H1 (cell line): ENCODE measurements at regions not wholly inside any gene's neighbourhood (a gene's known extent, or its start where the extent isn't known, plus 50 kb on each side); places are given as distances from the start of the nearest gene placed in this dataset.

ENCODE experiments used
- CTCF ChIA-PET: fragments of 300-600 bp; sonication (Branson Sonifier 250); formaldehyde crosslinking; loops from one replicate; lab custom pipeline; 2021; ENCODE audit not compliant: partially characterized antibody; lab: Charles Lee
- POLR2A ChIA-PET: fragments of 300-600 bp; sonication (Branson Sonifier 250); formaldehyde crosslinking; loops from one replicate; lab custom pipeline; 2021; ENCODE audit warnings: inconsistent platforms; ENCODE audit not compliant: partially characterized antibody; lab: Charles Lee
- DNase-seq, 2 experiments: peaks; one replicate each; pipeline versions ENCODE4 v3.0.0 to v3.0.0-alpha.2; 2010 to 2022; ENCODE audit warnings: low spot score in 2 of 2, low read depth in 1 of 2, mixed read lengths in 1 of 2
- FAIRE-seq: peaks from 2 replicates; lab custom pipeline; 2011; peaks lifted over from hg19 to GRCh38; lab: Jason Lieb, UNC
- H2AFZ ChIP-seq: 2 replicates; pipeline ENCODE4 v1.8.1; 2012; ENCODE audit warnings: low read length, inconsistent platforms
- H2AK5ac ChIP-seq: 2 replicates; pipeline ENCODE4 v1.6.1; 2013; ENCODE audit warnings: low read depth, low read length
- H2BK120ac ChIP-seq: replicated peaks from 2 replicates; pipeline ENCODE3; 2013; ENCODE audit warnings: low read depth, low read length, inconsistent platforms
- H2BK12ac ChIP-seq: 2 replicates; pipeline ENCODE4 v1.6.1; 2013; ENCODE audit warnings: low read depth, low read length
- H2BK15ac ChIP-seq: 2 replicates; pipeline ENCODE4 v1.6.1; 2013; ENCODE audit warnings: low read length
- H2BK20ac ChIP-seq: 2 replicates; pipeline ENCODE4 v1.6.1; 2013; ENCODE audit warnings: low read length
- H2BK5ac ChIP-seq: 2 replicates; pipeline ENCODE4 v1.6.1; 2013; ENCODE audit warnings: low read depth, low read length
- H3K14ac ChIP-seq: 2 replicates; pipeline ENCODE4 v1.6.1; 2013; ENCODE audit warnings: inconsistent platforms; ENCODE audit not compliant: insufficient read length
- H3K18ac ChIP-seq: 2 replicates; pipeline ENCODE4 v1.6.1; 2013; ENCODE audit warnings: low read length; ENCODE audit errors: extremely low read depth
- H3K23ac ChIP-seq: 2 replicates; pipeline ENCODE4 v1.6.1; 2013; ENCODE audit warnings: inconsistent platforms; ENCODE audit not compliant: insufficient read length
- H3K23me2 ChIP-seq: 2 replicates; pipeline ENCODE4 v1.6.1; 2013; ENCODE audit warnings: low read depth, low read length
- H3K27ac ChIP-seq: 2 replicates; pipeline ENCODE4 v1.6.1; 2011; ENCODE audit warnings: low read depth, low read length, inconsistent platforms
- H3K27me3 ChIP-seq, 4 experiments: replicated peaks in 1 of 4; 1 replicate in 1 of 4; 2 replicates in 3 of 4; pipeline versions ENCODE4 v1.6.1 to v1.8.1; 2011 to 2013; ENCODE audit warnings: low read length in 3 of 4, mild to moderate bottlenecking in 3 of 4, inconsistent platforms in 2 of 4, mixed read lengths in 2 of 4, moderate library complexity in 1 of 4; ENCODE audit not compliant: control insufficient read depth in 3 of 4, insufficient read depth in 3 of 4; ENCODE audit errors: extremely low read depth in 1 of 4
- H3K36me3 ChIP-seq, 4 experiments: 2 replicates each; pipeline versions ENCODE4 v1.6.1 to v1.8.1; 2011 to 2013; ENCODE audit warnings: mild to moderate bottlenecking in 4 of 4, low read length in 3 of 4, moderate library complexity in 2 of 4, control low read depth in 1 of 4, inconsistent platforms in 1 of 4; ENCODE audit not compliant: insufficient read depth in 4 of 4, control insufficient read depth in 2 of 4
- H3K4ac ChIP-seq: replicated peaks from 2 replicates; pipeline ENCODE3; 2013; ENCODE audit warnings: low read length, low read depth, mixed read lengths, inconsistent platforms; ENCODE audit not compliant: insufficient read length
- H3K4me1 ChIP-seq, 4 experiments: replicated peaks in 1 of 4; 1 replicate in 1 of 4; 2 replicates in 3 of 4; pipeline versions ENCODE4 v1.6.1 to v1.8.1; 2011 to 2013; ENCODE audit warnings: low read length in 3 of 4, inconsistent platforms in 2 of 4, mixed read lengths in 1 of 4; ENCODE audit not compliant: insufficient read depth in 4 of 4, control insufficient read depth in 3 of 4
- H3K4me2 ChIP-seq, 2 experiments: 2 replicates each; pipeline versions ENCODE4 v1.6.1 to v1.8.1; 2011 to 2013; ENCODE audit warnings: low read depth in 2 of 2, low read length in 2 of 2, control low read depth in 1 of 2, inconsistent platforms in 1 of 2, mild to moderate bottlenecking in 1 of 2; ENCODE audit not compliant: insufficient read depth in 1 of 2
- H3K4me3 ChIP-seq, 4 experiments: fragments of 200-600, 300-600 bp in 1 of 4; sonication (generic), shearing (Covaris generic), sonication (Bioruptor Twin) in 1 of 4; 2 replicates each; pipeline versions ENCODE4 v1.5.1 to v1.8.1; 2011 to 2016; ENCODE audit warnings: low read length in 4 of 4, low read depth in 3 of 4, control low read depth in 2 of 4, inconsistent platforms in 2 of 4, mild to moderate bottlenecking in 2 of 4, mixed read lengths in 1 of 4, moderate library complexity in 1 of 4; ENCODE audit not compliant: insufficient read depth in 2 of 4; ENCODE audit errors: extremely low read depth in 1 of 4
- H3K56ac ChIP-seq: replicated peaks from 2 replicates; pipeline ENCODE3; 2013; ENCODE audit warnings: low read depth, mild to moderate bottlenecking, mixed read lengths, low read length, inconsistent platforms; ENCODE audit not compliant: insufficient read length
- H3K79me1 ChIP-seq: 2 replicates; pipeline ENCODE4 v1.6.1; 2013; ENCODE audit warnings: low read depth, low read length, control low read depth
- H3K79me2 ChIP-seq, 2 experiments: 2 replicates each; pipeline versions ENCODE4 v1.6.1 to v1.8.1; 2012 to 2013; ENCODE audit warnings: low read length in 2 of 2, mild to moderate bottlenecking in 2 of 2, inconsistent platforms in 1 of 2; ENCODE audit not compliant: insufficient read depth in 2 of 2, control insufficient read depth in 1 of 2
- H3K9ac ChIP-seq, 4 experiments: replicated peaks in 1 of 4; 1 replicate in 1 of 4; 2 replicates in 3 of 4; pipeline versions ENCODE4 v1.6.1 to v1.8.1; 2011 to 2013; ENCODE audit warnings: low read depth in 3 of 4, low read length in 3 of 4, control low read depth in 2 of 4, mild to moderate bottlenecking in 2 of 4, moderate library complexity in 2 of 4, inconsistent platforms in 1 of 4; ENCODE audit errors: extremely low read depth in 1 of 4
- H3K9me3 ChIP-seq, 2 experiments: 2 replicates each; pipeline versions ENCODE4 v1.6.1 to v1.8.1; 2012 to 2013; ENCODE audit warnings: mild to moderate bottlenecking in 2 of 2, moderate library complexity in 2 of 2, control low read depth in 1 of 2, inconsistent platforms in 1 of 2, low read depth in 1 of 2, low read length in 1 of 2, mixed read lengths in 1 of 2; ENCODE audit not compliant: insufficient read depth in 2 of 2
- H4K20me1 ChIP-seq, 2 experiments: replicated peaks in 1 of 2; 2 replicates each; pipeline versions ENCODE3 to v1.8.1; 2011 to 2013; ENCODE audit warnings: inconsistent platforms in 2 of 2, low read length in 2 of 2, mild to moderate bottlenecking in 1 of 2; ENCODE audit not compliant: insufficient read depth in 2 of 2, control insufficient read depth in 1 of 2
- H4K5ac ChIP-seq: 2 replicates; pipeline ENCODE4 v1.6.1; 2013; ENCODE audit warnings: low read length, low read depth, mixed read lengths, inconsistent platforms; ENCODE audit not compliant: insufficient read length
- H4K8ac ChIP-seq: 2 replicates; pipeline ENCODE4 v1.8.0; 2013; ENCODE audit warnings: mild to moderate bottlenecking, moderate library complexity, low read length, inconsistent platforms; ENCODE audit not compliant: insufficient read depth; ENCODE audit errors: extremely low read depth
- H4K91ac ChIP-seq: replicated peaks from 2 replicates; pipeline ENCODE3; 2013; ENCODE audit warnings: low read length, mixed read lengths, inconsistent platforms; ENCODE audit not compliant: insufficient read length
- BCL11A ChIP-seq, 2 experiments: IDR thresholded peaks; one replicate each; pipeline ENCODE4 v1.6.1; 2011; ENCODE audit warnings: low read depth in 2 of 2, low read length in 2 of 2, mild to moderate bottlenecking in 2 of 2
- BRCA1 ChIP-seq: IDR thresholded peaks from 2 replicates; pipeline ENCODE4 v1.6.1; 2012; ENCODE audit warnings: low read depth, low read length, improper control_type of control experiment
- CHD1 ChIP-seq: IDR thresholded peaks from 2 replicates; pipeline ENCODE4 v1.6.1; 2012; ENCODE audit warnings: low read depth, low read length, improper control_type of control experiment
- FOSL1 ChIP-seq: IDR thresholded peaks from 2 replicates; pipeline ENCODE4 v1.6.1; 2011; ENCODE audit warnings: mild to moderate bottlenecking, low read depth, low read length, moderate library complexity; ENCODE audit not compliant: insufficient read depth
- SUZ12 ChIP-seq: fragments of 200-600 bp; sonication (generic); IDR thresholded peaks from 2 replicates; pipeline ENCODE4 v1.6.1; 2012; ENCODE audit warnings: mild to moderate bottlenecking, inconsistent platforms, low read length, moderate library complexity, mixed read lengths
- WGBS, 2 experiments: shearing (Covaris generic) in 1 of 2; methylation state at CpG; one replicate each; pipeline versions ENCODE4 v1.1.6 to v1.1.7; 2013 to 2015; ENCODE audit warnings: low lambda C conversion rate in 2 of 2, mixed read lengths in 2 of 2, inconsistent platforms in 1 of 2, low coverage in 1 of 2, missing lambda C conversion rate in 1 of 2; ENCODE audit not compliant: insufficient replicate concordance in 2 of 2, insufficient coverage in 1 of 2, insufficient read length in 1 of 2; ENCODE audit errors: extremely low coverage in 1 of 2, missing lambda C conversion rate in 1 of 2; 5-methylcytosine and 5-hydroxymethylcytosine counted together
- TF ChIP-seq, protein P1 (sequence below): IDR thresholded peaks from 2 replicates; pipeline ENCODE4 v1.6.1; 2012; ENCODE audit warnings: inconsistent platforms

- H4K20me1 ChIP-seq: no peaks in the 10 kb centered on the region
- no peak overlapping the region for H3K27ac ChIP-seq
- H3K9ac ChIP-seq: no peak overlapping the region
- no peak overlapping the region for H4K8ac ChIP-seq
- no peak overlapping the region for H4K5ac ChIP-seq
- no peaks in the 10 kb centered on the region for H3K9me3 ChIP-seq
- H2AFZ ChIP-seq: no peak overlapping the region
- H2BK5ac ChIP-seq: no peak overlapping the region
- H2BK12ac ChIP-seq: 0 out of 2 replicates have a peak overlapping the region, but pooled peaks have one; percentile 43
- H3K36me3 ChIP-seq: no peaks in the 10 kb centered on the region
- no peak overlapping the region for H3K56ac ChIP-seq
- H3K4ac ChIP-seq: no peak overlapping the region
- DNase-seq (no peak), FAIRE-seq (no peak)
- no peak overlapping the region for H2AK5ac ChIP-seq
- no peaks in the 10 kb centered on the region for H3K79me2 ChIP-seq
- no peak overlapping the region for H3K4me3 ChIP-seq
- ChIA-PET POLR2A (interaction anchor here (1.5 kb wide), 1 partner anchor 12 kb away, joined by 5 read pairs; no protein-coding TSS in a partner anchor), CTCF (interaction anchor here (0.7 to 2.8 kb wide), 6 partner anchors 10 to 860 kb away, joined by 3 to 10 read pairs (median 4); no protein-coding TSS in a partner anchor)
- no peak overlapping the region for H3K4me2 ChIP-seq
- peaks cover 1 to 13% (median 5%) of the 10 kb centered on the region in 4 experiments; a peak in 5 of 7 replicates for H3K4me1 ChIP-seq
- no peak overlapping the region for H2BK120ac ChIP-seq
- no peaks in the 10 kb centered on the region; the same call in 1 of the 2 replicates for H3K23me2 ChIP-seq
- 76% methylated on average over 6 of the region's 6 CpGs; no CpG with 5 or more reads in 1 of the 2 experiments for WGBS, 2 experiments
- H3K27me3 ChIP-seq: peaks cover 0 to 3% (median 0%) of the 10 kb centered on the region in 4 experiments; a peak in 2 of 7 replicates
- no peak overlapping the region for H3K23ac ChIP-seq
- H3K14ac ChIP-seq: no peak overlapping the region
- peak overlapping the region; percentile 3; the same call in 1 of the 2 replicates for H2BK20ac ChIP-seq
- H4K91ac ChIP-seq: peak overlapping the region; percentile 32
- TF ChIP-seq, protein P1, sequence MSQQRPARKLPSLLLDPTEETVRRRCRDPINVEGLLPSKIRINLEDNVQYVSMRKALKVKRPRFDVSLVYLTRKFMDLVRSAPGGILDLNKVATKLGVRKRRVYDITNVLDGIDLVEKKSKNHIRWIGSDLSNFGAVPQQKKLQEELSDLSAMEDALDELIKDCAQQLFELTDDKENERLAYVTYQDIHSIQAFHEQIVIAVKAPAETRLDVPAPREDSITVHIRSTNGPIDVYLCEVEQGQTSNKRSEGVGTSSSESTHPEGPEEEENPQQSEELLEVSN: no peak
- TF ChIP-seq CHD1 (no peak), FOSL1 (no peak), BRCA1 (no peak), SUZ12 (no peak), BCL11A (IDR thresholded peaks at IDR 0.05; ENCODE audit: low read depth in 2 of 2, low read length in 2 of 2) (no peak)
- H3K18ac ChIP-seq: peak overlapping the region; percentile 32; the same call in 1 of the 2 replicates
- no peak overlapping the region for H2BK15ac ChIP-seq
- H3K79me1 ChIP-seq: no peaks in the 10 kb centered on the region
Measured at GRCh38 chr19:28989739-28990138, 223.2 kb downstream of the UQCRFS1 start.
